Kidney epithelial cell (primary cell): ENCODE measurements at regions not wholly inside any gene's neighbourhood (a gene's known extent, or its start where the extent isn't known, plus 50 kb on each side); places are given as distances from the start of the nearest gene placed in this dataset.

Source experiments
- DNase-seq: peaks from one replicate; pipeline ENCODE4 v3.0.0-alpha.2; 2010; ENCODE audit warnings: low read depth
- H3K27me3 ChIP-seq: 2 replicates; pipeline ENCODE4 v1.6.0; 2011; ENCODE audit warnings: low read length; ENCODE audit not compliant: control insufficient read depth, insufficient read depth
- H3K36me3 ChIP-seq: 2 replicates; pipeline ENCODE4 v1.5.1; 2011; ENCODE audit warnings: low read length; ENCODE audit not compliant: control insufficient read depth, insufficient read depth
- H3K4me3 ChIP-seq: 2 replicates; pipeline ENCODE4 v1.5.1; 2011; ENCODE audit warnings: low read depth, mild to moderate bottlenecking, control low read depth, low read length
- TF ChIP-seq, protein P1 (sequence below): IDR thresholded peaks from 2 replicates; pipeline ENCODE4 v1.5.1; 2011; ENCODE audit warnings: mild to moderate bottlenecking, moderate library complexity, low read length, control low read depth, inconsistent platforms; ENCODE audit not compliant: insufficient read depth, poor library complexity, severe bottlenecking

DNA sequence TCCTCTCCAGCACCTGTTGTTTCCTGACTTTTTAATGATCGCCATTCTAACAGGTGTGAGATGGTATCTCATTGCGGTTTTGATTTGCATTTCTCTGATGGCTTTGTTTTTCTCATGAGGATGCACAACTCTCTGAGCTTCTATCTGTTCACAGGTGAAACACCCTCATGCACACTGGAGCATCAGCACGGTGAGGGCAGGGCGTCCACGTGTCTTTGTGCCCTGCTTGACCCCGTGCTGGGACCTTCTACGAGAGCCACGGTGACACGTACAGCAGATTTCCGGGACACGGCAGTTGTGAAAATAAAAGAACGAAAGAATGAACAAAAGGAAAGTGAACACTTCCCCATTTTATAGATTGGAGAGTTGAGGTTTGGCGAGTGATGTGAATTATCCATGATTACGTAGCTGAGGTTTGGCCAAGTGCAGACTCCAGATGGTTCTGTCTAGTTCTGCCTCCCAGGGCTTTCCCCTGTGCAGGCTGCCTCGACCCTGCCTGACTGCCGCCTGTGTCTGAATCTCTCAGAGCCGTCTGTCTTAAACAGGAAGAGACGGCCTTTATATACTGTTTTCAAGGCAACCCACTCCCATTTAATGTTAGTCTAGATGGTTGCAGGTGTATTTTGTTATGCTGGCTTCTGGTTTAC lies 67.8 kb upstream of the SORBS2 start:
- H3K4me3 ChIP-seq: no peak overlapping the region
- TF ChIP-seq, protein P1, sequence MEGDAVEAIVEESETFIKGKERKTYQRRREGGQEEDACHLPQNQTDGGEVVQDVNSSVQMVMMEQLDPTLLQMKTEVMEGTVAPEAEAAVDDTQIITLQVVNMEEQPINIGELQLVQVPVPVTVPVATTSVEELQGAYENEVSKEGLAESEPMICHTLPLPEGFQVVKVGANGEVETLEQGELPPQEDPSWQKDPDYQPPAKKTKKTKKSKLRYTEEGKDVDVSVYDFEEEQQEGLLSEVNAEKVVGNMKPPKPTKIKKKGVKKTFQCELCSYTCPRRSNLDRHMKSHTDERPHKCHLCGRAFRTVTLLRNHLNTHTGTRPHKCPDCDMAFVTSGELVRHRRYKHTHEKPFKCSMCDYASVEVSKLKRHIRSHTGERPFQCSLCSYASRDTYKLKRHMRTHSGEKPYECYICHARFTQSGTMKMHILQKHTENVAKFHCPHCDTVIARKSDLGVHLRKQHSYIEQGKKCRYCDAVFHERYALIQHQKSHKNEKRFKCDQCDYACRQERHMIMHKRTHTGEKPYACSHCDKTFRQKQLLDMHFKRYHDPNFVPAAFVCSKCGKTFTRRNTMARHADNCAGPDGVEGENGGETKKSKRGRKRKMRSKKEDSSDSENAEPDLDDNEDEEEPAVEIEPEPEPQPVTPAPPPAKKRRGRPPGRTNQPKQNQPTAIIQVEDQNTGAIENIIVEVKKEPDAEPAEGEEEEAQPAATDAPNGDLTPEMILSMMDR: no peak
- no peaks in the 10 kb centered on the region for H3K27me3 ChIP-seq

DNA sequence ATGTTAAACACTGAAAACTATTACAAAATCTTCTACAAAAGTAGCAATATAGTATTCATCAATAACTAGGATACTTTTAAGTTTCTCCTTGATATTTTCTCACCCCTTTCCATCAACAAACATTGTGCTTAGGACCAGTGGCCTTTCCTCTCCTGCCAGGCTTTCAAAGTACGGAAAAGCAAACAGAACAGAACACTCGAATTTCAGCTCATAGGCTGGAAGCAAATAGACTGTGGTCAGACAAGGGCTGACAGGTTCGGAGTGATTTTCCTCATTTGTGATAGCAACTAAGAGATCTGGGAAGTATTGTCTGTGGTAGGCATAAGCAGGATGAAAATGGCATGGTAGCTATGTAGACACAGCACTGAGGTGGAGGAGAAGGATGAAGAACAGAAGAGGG lies 68.6 kb upstream of the SORBS2 start:
- no peak overlapping the region for H3K4me3 ChIP-seq
- no peaks in the 10 kb centered on the region for H3K36me3 ChIP-seq
- TF ChIP-seq, protein P1: no peak
- DNase-seq: no peak
- no peaks in the 10 kb centered on the region for H3K27me3 ChIP-seq

More for the DNA sequence above, 67.8 kb upstream of the SORBS2 start:
- H3K36me3 ChIP-seq: no peaks in the 10 kb centered on the region
- no peak for DNase-seq

DNA sequence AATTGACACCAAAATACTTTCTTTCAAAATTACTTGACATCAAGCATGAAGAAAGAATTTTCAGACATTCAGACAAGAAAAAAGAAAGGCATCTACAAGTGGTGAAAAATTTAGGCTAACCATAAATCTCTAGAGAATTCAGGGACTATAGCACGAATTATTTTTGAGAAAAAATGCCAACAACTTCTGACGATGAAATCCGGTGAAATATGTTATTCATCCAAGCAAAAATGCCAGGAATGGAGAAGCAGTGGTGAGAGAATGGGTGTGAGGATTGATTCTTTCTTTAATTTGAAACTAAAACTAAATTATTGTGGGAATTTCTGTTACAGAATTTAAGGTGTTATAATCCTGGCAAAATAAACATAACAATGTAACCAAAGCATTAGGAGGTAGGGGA lies 69.4 kb upstream of the SORBS2 start:
- Histone ChIP-seq H3K4me3 (no peak overlapping the region), H3K36me3 (no peaks in the 10 kb centered on the region), H3K27me3 (no peaks in the 10 kb centered on the region)
- TF ChIP-seq, protein P1: no peak
- DNase-seq: no peak

DNA sequence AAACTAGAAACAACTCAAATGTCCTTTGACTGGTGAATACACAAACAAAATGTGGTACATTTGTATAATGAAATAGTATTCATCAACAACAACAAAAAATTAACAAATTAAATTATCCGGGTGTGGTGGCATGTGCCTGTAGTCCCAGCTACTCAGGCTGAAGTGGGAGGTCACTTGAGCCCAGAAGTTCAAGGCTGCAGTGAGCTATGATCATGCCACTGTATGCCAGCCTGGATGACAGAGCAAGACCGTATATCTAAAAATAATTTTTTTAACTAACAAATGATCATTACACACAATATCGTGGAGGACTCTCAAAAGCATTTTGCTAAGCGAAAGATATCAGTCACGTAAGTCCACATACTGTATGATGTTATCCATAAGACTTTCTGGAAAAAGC lies 71.6 kb upstream of the SORBS2 start:
- DNase-seq: no peak
- H3K27me3 ChIP-seq: no peaks in the 10 kb centered on the region
- no peaks in the 10 kb centered on the region for H3K36me3 ChIP-seq
- H3K4me3 ChIP-seq: no peak overlapping the region
- TF ChIP-seq, protein P1: no peak

DNA sequence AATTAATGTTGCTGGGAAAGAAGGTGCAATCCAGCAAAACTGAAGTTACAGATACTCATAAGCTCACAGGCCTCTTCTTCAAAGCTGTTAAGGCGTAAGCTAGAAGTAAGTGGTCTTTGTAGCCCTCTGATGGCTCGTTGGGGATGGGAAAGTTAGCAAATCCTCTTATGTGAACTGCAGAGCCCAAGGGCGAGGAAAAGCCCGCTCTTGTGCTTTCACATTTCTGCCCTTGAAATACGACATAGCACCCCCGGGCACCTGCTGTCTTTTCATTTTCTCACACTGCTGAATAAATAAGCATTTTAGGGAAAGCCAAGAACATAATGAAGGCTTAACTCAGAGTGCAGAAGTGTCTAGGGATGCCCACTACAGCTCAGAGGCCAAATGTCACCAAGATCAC lies 73.1 kb upstream of the SORBS2 start:
- DNase-seq: no peak
- H3K36me3 ChIP-seq: no peaks in the 10 kb centered on the region
- no peaks in the 10 kb centered on the region for H3K27me3 ChIP-seq
- no peak overlapping the region for H3K4me3 ChIP-seq
- TF ChIP-seq, protein P1: no peak

DNA sequence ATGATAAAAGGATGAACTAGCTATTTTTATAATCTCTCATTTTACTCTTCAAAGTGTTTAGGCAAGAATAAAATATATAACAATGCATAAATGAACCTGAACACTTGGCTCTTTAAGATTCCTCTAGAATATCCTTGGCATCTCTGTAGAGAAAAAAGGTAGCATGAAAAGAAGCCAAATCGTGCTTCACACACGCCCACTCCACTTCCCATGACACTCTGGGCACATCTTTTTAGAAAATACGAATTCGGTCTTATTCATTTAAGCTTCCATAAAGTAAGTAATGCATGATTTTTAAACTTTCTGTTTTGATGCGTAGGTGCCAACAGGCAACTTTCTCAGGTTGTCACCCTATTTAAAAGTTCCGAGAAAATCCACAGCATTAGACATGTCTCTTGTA lies 73.6 kb upstream of the SORBS2 start:
- TF ChIP-seq, protein P1: no peak
- DNase-seq: no peak
- H3K27me3 ChIP-seq: no peaks in the 10 kb centered on the region
- H3K4me3 ChIP-seq: no peak overlapping the region
- no peaks in the 10 kb centered on the region for H3K36me3 ChIP-seq
